DND-41 (cell line): ENCODE measurements at regions not wholly inside any gene's neighbourhood (a gene's known extent, or its start where the extent isn't known, plus 50 kb on each side); places are given as distances from the start of the nearest gene placed in this dataset.

Experiments
- ATAC-seq: fragments of 200-7000 bp; cut with Tn5 transposase; 3 replicates; pipeline ENCODE4 v1.9.1; 2021; ENCODE audit warnings: low read depth; ENCODE audit not compliant: insufficient read depth
- DNase-seq: peaks from one replicate; pipeline ENCODE4 v3.0.0-alpha.2; 2020
- H2AFZ ChIP-seq: 2 replicates; pipeline ENCODE4 v1.6.0; 2012; ENCODE audit warnings: low read depth, low read length
- H3K27ac ChIP-seq: 2 replicates; pipeline ENCODE4 v1.5.1; 2012; ENCODE audit warnings: low read length, inconsistent platforms
- H3K27me3 ChIP-seq: fragments of 200-600 bp; sonication (generic); 2 replicates; pipeline ENCODE4 v1.6.0; 2012; ENCODE audit warnings: low read length, mild to moderate bottlenecking, inconsistent platforms; ENCODE audit not compliant: insufficient read depth, poor library complexity
- H3K36me3 ChIP-seq: 2 replicates; pipeline ENCODE4 v1.5.1; 2012; ENCODE audit warnings: low read length, inconsistent platforms; ENCODE audit not compliant: insufficient read depth
- H3K4me1 ChIP-seq: 2 replicates; pipeline ENCODE4 v1.5.1; 2012; ENCODE audit warnings: mild to moderate bottlenecking, low read length; ENCODE audit not compliant: insufficient read depth
- H3K4me2 ChIP-seq: 2 replicates; pipeline ENCODE4 v1.6.0; 2012; ENCODE audit warnings: mild to moderate bottlenecking, moderate library complexity, low read length, inconsistent platforms; ENCODE audit not compliant: insufficient read depth
- H3K4me3 ChIP-seq, 2 experiments: fragments of 200-600 bp in 1 of 2; shearing (Covaris generic) in 1 of 2; 2 replicates each; pipeline ENCODE4 v1.5.1; 2012 to 2016; ENCODE audit warnings: inconsistent platforms in 2 of 2, low read length in 2 of 2, mild to moderate bottlenecking in 2 of 2, low read depth in 1 of 2, moderate library complexity in 1 of 2
- H3K79me2 ChIP-seq: 2 replicates; pipeline ENCODE4 v1.6.0; 2012; ENCODE audit warnings: low read length, inconsistent platforms; ENCODE audit not compliant: insufficient read depth
- H3K9ac ChIP-seq: 2 replicates; pipeline ENCODE4 v1.6.0; 2012; ENCODE audit warnings: low read depth, mild to moderate bottlenecking, inconsistent platforms, low read length, moderate library complexity
- H3K9me3 ChIP-seq: 2 replicates; pipeline ENCODE4 v1.5.1; 2012; ENCODE audit warnings: low read length, moderate library complexity, mild to moderate bottlenecking, inconsistent platforms; ENCODE audit not compliant: insufficient read depth, severe bottlenecking
- H4K20me1 ChIP-seq: 2 replicates; pipeline ENCODE4 v1.6.0; 2012; ENCODE audit warnings: low read length; ENCODE audit not compliant: insufficient read depth
- EZH2 ChIP-seq: IDR thresholded peaks from 3 replicates; pipeline ENCODE4 v1.6.1; 2012; ENCODE audit warnings: borderline replicate concordance, low read depth, mild to moderate bottlenecking, moderate library complexity, low read length, inconsistent platforms; ENCODE audit not compliant: severe bottlenecking
- TF ChIP-seq, protein P1 (sequence below): IDR thresholded peaks from 2 replicates; pipeline ENCODE4 v1.5.1; 2012; ENCODE audit warnings: borderline replicate concordance, low read length, moderate library complexity, mild to moderate bottlenecking; ENCODE audit not compliant: poor library complexity, severe bottlenecking; ENCODE audit errors: extremely low read depth

DNA sequence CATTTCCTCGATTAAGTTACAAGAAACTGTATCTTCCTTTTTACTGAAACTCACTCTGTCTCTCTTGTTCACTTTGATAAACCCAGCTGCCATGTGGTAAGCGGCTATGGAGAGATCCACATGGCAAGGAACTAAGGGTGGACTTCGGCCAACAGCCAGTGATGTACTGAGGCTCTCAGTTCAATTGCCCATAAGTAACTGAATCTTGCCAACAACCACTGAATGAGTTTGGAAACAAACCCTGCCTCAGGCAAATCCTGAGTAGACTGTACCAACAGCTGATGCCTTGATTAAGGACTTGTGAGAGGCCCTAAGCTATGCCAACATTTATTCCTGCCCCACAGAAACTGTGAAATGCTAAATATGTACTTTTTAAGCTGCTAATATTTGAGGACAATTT is 433.5 kb downstream of the PLOD2 start:
- no peaks in the 10 kb centered on the region for H4K20me1 ChIP-seq
- no peak overlapping the region for H3K4me3 ChIP-seq
- no peak overlapping the region for H2AFZ ChIP-seq
- H3K27ac ChIP-seq: no peak overlapping the region
- H3K9me3 ChIP-seq: no peaks in the 10 kb centered on the region
- no peaks in the 10 kb centered on the region for H3K79me2 ChIP-seq
- no peaks in the 10 kb centered on the region for H3K4me1 ChIP-seq
- no peaks in the 10 kb centered on the region for H3K27me3 ChIP-seq
- no peak overlapping the region for H3K4me2 ChIP-seq
- H3K36me3 ChIP-seq: no peaks in the 10 kb centered on the region
- H3K9ac ChIP-seq: no peak overlapping the region
- TF ChIP-seq, protein P1, sequence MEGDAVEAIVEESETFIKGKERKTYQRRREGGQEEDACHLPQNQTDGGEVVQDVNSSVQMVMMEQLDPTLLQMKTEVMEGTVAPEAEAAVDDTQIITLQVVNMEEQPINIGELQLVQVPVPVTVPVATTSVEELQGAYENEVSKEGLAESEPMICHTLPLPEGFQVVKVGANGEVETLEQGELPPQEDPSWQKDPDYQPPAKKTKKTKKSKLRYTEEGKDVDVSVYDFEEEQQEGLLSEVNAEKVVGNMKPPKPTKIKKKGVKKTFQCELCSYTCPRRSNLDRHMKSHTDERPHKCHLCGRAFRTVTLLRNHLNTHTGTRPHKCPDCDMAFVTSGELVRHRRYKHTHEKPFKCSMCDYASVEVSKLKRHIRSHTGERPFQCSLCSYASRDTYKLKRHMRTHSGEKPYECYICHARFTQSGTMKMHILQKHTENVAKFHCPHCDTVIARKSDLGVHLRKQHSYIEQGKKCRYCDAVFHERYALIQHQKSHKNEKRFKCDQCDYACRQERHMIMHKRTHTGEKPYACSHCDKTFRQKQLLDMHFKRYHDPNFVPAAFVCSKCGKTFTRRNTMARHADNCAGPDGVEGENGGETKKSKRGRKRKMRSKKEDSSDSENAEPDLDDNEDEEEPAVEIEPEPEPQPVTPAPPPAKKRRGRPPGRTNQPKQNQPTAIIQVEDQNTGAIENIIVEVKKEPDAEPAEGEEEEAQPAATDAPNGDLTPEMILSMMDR: no peak
- no peak for TF ChIP-seq EZH2
- ATAC-seq (no peak), DNase-seq (no peak)

DNA sequence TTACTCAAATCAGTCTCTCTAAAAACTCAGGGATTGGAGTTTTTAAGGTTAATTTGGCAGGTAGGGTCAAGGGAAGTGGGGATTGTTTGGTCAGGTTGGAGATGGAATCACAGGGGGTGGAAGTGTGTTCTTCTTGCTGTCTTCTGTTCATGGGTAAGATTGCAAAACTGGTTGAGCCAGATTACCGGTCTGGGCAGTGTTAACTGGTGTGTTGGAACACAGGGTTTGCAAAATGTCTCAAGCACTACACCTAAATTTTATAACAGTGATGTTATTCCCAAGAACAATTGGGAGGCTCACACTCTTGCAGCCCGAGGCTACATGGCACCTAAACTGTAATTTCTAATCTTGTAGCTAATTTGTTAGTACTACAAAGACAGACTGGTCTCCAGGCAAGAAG is 425.4 kb downstream of the PLOD2 start:
- no peak for DNase-seq
- Histone ChIP-seq H3K9ac (no peak overlapping the region), H3K4me3 (no peak overlapping the region), H3K79me2 (no peaks in the 10 kb centered on the region), H4K20me1 (no peaks in the 10 kb centered on the region), H3K4me1 (no peaks in the 10 kb centered on the region), H3K36me3 (no peaks in the 10 kb centered on the region), H3K27ac (no peak overlapping the region), H3K9me3 (no peaks in the 10 kb centered on the region), H2AFZ (no peak overlapping the region), H3K27me3 (no peaks in the 10 kb centered on the region), H3K4me2 (no peak overlapping the region)
- ATAC-seq: no peak
- TF ChIP-seq EZH2: no peak
- TF ChIP-seq, protein P1: no peak

DNA sequence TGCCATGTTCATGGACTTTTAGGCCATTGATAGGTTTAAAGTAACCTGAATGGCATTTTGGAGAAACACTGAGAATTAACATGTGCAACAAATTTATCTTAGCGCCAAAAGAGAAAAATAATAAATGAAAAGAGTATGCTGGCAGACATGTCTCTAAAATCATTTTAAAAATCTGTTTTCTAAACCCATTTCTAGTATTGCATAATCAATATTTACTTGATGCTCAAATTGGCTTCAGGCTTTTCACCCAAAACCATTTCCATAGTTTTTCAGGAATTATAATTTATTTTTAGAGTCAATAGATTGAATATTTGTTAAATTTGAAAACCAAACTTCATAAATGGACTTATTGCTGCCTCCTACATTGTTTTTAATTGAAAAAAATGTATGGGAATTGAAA is 423.0 kb downstream of the PLOD2 start:
- H3K4me2 ChIP-seq: no peak overlapping the region
- H3K79me2 ChIP-seq: no peaks in the 10 kb centered on the region
- H3K4me3 ChIP-seq: no peak overlapping the region
- no peaks in the 10 kb centered on the region for H4K20me1 ChIP-seq
- H2AFZ ChIP-seq: no peak overlapping the region
- no peaks in the 10 kb centered on the region for H3K27me3 ChIP-seq
- no peaks in the 10 kb centered on the region for H3K9me3 ChIP-seq
- TF ChIP-seq EZH2: no peak
- TF ChIP-seq, protein P1: no peak
- no peak for DNase-seq
- ATAC-seq: no peak
- no peak overlapping the region for H3K9ac ChIP-seq
- no peak overlapping the region for H3K27ac ChIP-seq
- H3K36me3 ChIP-seq: no peaks in the 10 kb centered on the region
- H3K4me1 ChIP-seq: no peaks in the 10 kb centered on the region

- ATAC-seq (no peak), DNase-seq (no peak)
- no peaks in the 10 kb centered on the region for H3K79me2 ChIP-seq
- no peaks in the 10 kb centered on the region for H3K36me3 ChIP-seq
- no peaks in the 10 kb centered on the region for H3K27me3 ChIP-seq
- H3K4me3 ChIP-seq: no peak overlapping the region
- no peaks in the 10 kb centered on the region for H3K4me1 ChIP-seq
- H3K27ac ChIP-seq: no peak overlapping the region
- no peak overlapping the region for H3K9ac ChIP-seq
- H3K4me2 ChIP-seq: no peak overlapping the region
- H2AFZ ChIP-seq: no peak overlapping the region
- no peak for TF ChIP-seq EZH2
- TF ChIP-seq, protein P1: no peak
- no peaks in the 10 kb centered on the region for H4K20me1 ChIP-seq
- H3K9me3 ChIP-seq: no peaks in the 10 kb centered on the region
Measured at GRCh38 chr3:145739926-145740325, 421.1 kb downstream of the PLOD2 start.
